Stimulated activated CD4-positive, alpha-beta T cell treated with anti-CD3 and anti-CD28 coated beads, Interleukin-15, amount 100 ng/mL, for 1 hour (primary cell): ENCODE measurements at regions not wholly inside any gene's neighbourhood (a gene's known extent, or its start where the extent isn't known, plus 50 kb on each side); places are given as distances from the start of the nearest gene placed in this dataset.
"Not testable (repeated sequence)": the region's sequence is repeated elsewhere in the genome, so short reads cannot be mapped to it uniquely, and the experiment has no call there.

Experiments used
- DNase-seq, 2 donors: peaks; one replicate each; pipeline ENCODE4 v3.0.0-alpha.2; 2020; ENCODE audit warnings: low read depth in 1 of 2, low spot score in 1 of 2

DNA sequence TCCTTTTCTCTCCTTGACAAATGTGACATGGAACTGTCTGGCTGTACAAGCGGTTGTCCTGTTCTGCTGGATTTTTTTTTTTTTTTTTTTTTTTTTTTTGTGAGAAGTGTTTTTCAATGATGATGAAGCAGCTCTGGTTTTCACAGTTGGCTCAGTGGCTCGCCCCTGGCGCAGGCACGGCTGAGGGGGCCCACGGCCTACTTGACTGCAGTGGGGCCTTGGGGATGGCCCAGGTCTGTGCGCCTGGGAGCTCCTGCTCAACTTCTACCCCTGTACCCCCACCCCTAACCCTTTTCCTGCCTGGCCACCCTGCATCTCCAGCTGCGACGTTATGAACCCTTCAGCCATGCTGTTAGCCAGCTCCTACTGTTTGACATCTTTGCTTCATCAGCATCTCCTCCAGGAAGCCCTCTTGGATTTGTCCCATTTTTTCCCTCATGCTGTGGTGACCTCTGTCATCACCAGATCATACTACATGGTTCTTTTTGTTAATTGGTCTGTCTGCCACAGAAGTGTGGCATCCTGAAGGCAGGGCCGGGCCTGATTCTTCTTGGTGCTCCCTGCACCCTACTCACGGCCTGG is 167.9 kb downstream of the INHBB start:
- no peak for DNase-seq

DNA sequence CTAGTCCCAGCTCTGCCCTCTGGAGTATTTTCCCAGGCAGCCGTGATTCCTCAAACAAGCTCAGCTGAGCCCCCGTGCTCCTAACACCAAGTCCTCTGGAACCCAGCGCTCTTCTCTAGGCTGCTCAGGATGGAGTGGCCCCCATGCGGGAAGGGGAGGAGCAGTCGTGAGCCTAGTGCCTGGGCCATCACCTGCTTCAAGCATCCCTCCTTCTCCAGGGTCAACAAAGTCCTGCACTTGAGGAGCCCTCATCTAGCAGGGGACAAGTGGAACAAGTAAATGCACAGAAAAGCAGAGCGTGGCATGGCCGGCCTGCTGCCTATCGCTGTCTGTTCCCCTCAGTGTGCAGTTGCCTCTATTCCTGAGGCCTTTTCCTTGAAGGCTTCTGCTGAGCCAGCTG is 168.6 kb downstream of the INHBB start:
- DNase-seq = no peak

DNA sequence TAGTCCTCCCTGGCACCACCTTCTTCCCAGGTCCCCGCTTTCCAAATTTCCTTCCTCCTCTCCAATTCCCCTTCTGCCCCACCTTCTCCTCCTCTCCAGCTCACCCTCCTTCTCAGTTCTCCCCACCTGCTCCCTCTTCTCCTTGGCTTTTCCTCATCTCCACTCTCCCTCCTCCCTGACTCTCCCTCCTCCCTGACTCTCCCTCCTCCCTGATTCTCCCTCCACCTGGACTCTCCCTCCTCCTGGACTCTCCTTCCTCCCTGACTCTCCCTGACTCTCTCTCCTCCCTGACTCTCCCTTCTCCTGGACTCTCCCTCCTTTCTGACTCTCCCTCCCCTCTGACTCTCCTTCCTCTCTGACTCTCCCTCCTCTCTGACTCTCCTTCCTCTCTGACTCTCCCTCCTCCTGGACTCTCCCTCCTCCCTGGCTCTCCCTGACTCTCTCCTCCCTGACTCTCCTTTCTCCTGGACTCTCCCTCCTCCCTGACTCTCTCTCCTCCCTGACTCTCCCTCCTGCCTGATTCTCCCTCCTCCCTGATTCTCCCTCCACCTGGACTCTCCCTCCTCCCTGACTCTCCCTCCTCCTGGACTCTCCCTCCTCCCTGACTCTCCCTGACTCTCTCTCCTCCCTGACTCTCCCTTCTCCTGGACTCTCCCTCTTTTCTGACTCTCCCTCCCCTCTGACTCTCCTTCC is 169.3 kb downstream of the INHBB start:
- not testable (repeated sequence) for DNase-seq

DNA sequence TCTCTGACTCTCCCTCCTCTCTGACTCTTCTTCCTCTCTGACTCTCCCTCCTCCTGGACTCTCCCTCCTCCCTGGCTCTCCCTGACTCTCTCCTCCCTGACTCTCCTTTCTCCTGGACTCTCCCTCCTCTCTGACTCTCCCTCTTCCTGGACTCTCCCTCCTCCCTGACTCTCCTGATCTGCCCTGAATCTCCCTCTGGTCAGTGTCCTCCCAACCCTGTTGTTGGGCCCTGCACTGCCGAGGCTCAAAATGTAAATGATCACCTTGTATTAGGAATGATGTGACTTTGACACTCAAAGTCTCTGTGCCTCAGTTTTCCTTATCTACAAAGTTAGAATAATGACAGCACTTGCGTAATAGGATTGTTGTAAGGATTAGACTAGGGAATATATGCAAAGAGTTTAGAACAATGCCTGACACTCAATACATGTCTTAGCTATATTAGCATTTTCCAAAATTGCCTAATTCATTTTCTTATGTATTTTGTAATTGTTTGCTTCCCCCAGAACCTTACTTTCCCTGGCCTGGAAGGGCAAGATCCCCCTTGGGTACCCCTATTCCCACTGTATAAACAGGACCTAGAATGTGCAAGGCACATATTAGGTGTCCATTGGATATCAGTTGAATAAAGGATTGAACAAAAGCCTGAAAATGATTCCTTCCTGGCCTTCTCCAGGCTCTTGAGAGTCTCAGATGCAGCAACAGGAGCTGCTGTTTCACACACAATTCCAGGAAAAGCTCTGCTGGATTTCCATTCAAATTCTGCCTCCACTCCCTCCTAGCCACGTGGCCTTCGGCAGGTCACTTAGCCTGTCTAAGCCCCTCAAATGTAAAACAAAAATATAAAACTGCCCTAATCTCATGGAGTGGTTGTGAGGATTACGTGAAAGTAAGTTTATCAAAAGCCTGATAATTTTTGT is 170.1 kb downstream of the INHBB start:
- DNase-seq = no peak

DNA sequence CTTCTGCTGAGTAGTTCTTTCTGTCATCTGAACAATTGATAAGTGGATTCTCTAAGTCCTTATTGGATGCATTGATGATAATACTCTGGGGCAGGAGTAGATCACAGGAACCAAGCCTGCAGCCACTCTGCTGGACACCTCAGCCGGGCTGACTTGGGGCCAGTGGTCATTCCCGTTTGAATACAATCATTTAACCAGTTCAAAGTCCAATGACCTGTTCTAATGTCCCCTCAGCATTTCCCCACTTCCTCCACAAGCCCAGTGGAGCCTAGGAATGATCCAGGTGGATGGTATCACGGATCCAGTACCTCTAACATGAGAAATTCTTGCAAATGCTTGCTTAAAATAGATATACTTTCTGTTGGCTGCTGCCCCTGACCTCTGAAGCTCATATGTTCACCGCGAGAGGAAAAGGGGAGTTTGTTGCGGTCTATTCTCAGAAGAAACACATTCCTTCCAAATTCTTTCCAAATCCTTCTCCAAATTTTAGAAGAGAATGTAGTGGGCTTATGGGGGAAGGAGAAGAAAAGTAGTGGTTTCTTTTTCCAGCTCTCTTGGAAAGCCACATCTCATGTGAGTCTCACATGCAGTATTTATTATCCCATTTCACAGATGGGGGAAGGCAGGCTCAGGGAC is 170.9 kb downstream of the INHBB start:
- DNase-seq = no peak

GRCh38 chr2:120517751-120518469 is 172.0 kb downstream of the INHBB start:
- DNase-seq = no peak

DNA sequence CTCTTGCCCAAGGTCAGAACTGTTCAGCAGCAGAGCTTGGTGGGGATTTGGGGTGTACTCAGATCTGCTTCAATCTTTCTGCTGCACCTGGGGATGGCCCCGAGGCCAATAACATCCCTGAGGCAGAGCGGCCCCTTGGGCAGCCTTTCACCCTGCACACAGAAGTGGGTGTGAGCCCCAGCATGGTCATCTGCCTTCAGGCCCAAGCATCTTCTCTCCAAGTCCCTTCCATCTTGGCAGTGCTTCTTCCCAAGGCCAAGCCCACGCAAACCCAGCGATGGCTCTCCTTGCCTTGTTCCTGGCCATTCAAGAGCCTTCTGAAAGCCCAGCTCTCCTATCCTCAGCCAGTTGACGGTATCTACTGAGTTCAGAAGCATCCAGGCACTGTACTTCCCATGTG is 172.9 kb downstream of the INHBB start:
- DNase-seq = no peak

- no peak for DNase-seq
Measured at GRCh38 chr2:120519469-120519868, 173.5 kb downstream of the INHBB start.

- DNase-seq = no peak
Measured at GRCh38 chr2:120520454-120520853, 174.5 kb downstream of the INHBB start.

DNA sequence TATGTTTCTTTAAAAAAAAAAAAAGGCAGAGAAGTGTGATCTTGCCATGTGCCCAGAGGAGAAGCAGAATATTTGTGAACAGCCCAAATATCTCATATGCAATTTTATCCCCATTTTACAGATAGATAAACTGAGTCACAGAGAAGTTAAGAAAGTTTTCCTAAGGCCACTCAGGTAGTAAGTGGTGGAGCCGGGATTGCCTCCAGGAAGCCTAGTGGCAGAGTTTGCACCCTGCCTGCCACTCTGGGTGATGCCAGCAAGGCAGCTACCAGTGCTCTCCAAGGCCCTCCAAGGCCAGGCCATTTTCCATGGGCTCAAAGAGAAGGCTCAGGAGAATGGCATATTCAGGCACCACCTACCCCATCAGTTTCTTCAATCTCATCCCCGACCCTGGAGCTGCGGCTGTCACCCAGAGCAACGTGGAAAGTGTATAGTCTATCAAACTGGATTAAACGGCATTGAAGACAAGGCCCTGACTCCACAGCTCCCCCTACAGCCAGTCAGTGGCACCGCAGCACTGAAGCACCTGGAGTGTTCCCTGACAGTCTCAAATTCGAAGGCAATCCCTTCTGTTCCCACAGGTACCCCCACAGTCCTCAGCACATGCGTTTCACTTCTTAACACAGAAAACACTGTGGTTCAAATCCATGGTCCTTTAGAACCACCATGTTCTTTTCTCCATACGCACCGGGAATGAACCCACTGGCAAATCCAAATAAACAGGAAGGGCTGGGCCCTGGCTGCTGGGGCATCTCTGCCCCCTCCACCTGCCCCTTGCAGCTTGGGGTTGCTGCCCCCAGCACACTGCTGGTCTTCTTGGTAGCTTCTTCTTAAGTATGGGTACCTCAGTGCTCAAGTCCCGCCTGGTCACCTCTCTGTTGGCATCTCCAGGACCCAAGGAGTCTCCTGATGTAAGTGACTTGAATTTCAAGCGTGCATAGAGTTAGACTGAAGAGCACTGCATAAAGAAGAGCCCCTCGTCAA is 175.3 kb downstream of the INHBB start:
- DNase-seq = no peak

GRCh38 chr2:120522151-120522751 is 176.3 kb downstream of the INHBB start:
- DNase-seq = no peak

DNA sequence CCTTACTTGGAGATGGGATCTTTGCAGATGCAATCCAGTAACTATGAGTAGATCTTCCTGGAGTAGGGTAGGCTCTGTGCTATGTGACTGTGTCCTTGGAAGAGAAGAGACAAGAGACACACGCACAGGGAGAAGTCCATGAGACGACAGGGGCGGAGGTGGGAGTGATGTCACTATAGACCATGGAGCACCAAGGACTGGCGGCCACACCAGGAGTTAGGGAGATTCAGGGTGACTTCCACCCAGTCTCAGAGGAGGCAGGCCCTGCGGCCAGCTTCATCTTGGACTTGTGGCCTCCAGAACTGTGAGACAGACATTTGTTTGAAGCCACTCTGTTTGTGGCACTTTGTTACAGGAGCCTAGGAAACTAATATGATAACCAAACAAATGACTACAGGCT is 177.8 kb downstream of the INHBB start:
- DNase-seq = no peak

DNA sequence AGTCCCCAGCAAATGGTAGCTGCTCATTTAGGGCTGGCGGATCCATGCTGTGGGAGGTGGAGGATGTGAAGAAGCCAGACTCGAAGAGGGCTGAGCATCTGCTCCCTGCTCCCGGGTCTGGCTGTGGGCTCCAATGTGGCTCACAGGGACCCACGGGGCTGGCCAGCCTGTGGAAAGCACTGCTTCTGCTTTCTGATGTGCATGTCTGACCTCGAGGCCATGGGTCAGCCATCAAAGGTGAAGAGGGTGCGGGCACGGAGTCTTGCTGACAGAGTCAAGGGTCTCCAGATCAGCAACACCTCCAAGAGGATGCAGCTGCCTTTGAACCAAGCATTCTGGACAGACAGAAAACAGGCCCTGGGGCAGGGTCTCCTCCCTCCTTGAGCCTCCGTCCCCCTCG is 178.2 kb downstream of the INHBB start:
- no peak for DNase-seq

GRCh38 chr2:120525056-120526046 is 179.4 kb downstream of the INHBB start:
- DNase-seq = no peak

DNA sequence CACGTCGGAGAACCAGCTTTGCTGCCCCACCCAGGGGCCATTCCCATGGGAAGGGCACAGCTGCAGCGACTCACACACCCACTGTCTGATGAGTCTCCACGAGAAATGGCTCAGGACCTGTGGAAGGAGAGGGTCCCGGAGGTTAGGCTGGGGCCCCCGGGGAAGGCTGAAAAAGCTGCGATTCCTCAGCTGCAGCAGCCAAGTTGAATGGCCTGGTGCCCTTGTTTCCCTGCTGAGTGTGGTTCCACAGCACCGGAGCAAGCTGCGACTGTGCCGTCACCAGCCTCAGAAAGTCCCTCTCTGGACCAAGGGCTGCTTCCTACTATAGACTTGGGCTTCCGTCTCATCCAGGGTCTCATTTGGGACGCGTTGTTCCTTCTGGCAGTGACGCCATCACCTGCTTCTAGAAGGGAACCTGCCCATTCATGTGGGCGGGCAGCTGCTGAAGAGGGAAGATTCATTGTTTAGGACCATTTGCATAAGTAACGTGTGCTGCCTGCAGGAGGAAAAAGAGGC is 180.2 kb downstream of the INHBB start:
- no peak for DNase-seq

DNA sequence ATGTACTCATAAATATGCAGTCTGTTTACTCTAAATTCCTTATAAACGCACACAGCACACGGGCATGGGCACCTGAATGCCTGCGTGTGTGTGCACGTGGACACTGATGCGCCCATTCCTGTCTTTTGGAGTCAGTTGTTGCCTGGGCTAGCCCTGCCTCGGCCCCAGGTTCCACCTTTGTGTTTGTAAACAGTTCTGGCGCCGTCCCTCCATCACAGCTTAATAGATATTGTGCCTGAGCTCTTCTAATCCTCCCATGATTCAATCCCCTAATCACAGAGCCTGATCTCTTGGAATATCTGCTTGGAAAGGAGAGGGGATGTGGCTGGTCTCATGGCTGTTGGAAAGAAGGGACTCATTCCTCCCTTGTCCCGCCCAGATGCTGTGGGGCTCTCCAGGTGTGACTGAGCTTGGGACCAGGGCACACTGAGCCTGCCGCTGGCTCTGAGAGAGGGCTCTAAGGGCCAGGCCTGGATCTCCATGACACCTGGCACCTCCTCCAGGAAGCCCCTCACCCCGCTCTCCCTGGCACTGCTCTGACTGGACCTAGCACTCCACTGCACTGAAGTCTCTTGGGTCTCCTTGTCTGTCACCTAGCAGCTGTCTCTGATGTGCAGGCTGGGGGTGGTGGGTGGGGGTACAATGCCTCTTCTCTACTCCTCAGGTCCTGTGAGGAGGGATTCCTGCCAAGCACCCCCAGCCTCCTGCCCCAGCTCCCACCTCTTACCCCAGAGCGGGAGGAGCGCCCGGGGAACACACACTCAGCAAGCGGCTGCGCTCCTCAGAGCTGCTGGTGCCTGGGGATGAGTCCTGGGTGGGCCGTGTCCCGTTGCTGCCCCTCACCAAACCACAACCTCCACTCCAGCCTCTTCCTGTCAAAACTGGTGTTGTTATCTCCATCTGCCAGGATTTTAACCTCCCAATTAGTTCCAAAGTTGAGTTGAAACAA is 181.3 kb downstream of the INHBB start:
- no peak for DNase-seq
